ENCODE measurements at regions not wholly inside any gene's neighbourhood (a gene's known extent, or its start where the extent isn't known, plus 50 kb on each side); places are given as distances from the start of the nearest gene placed in this dataset.

DNA sequence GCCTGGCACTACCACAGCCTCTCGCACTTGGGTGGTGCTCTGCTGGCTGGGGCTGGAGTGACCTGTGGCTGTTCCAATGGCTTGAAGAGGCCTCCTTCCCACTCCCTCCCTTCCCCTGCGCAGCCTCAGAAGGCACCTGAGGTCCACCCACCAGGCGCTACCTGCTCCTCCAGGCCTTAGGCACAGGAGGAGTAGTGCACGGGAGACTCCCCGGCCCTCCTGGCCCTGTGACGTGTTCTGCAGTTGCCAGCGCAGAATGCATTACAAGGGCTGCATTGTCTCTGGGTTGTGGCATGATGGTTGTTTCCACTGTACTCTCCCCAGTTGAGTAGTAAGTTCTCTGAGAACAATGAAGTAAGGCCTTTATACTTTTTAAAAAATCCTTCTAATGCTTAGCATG, 128.6 kb downstream of the TEX29 start:
- Histone ChIP-seq H3K4me3 (ENCODE audit: insufficient read depth, low read length) (no peak overlapping the region), H3K4me2 (ENCODE audit: insufficient read depth, low read length) (no peak overlapping the region), H2AFZ (ENCODE audit: low read length) (no peak overlapping the region), H4K20me1 (ENCODE audit: insufficient read depth, low read length) (no peaks in the 10 kb centered on the region), H3K9me3 (ENCODE audit: low read depth, low read length) (no peaks in the 10 kb centered on the region), H3K27ac (ENCODE audit: low read depth, low read length) (no peak overlapping the region), H3K27me3 (ENCODE audit: insufficient read depth, low read length) (no peaks in the 10 kb centered on the region), H3K79me2 (ENCODE audit: insufficient read depth, low read length) (no peaks in the 10 kb centered on the region), H3K4me1 (ENCODE audit: insufficient read depth, low read length) (no peaks in the 10 kb centered on the region), H3K36me3 (ENCODE audit: insufficient read depth, low read length) (no peaks in the 10 kb centered on the region)
- no peak for DNase-seq (ENCODE audit: insufficient read length, low spot score, missing footprints)
- TF ChIP-seq, protein P1, sequence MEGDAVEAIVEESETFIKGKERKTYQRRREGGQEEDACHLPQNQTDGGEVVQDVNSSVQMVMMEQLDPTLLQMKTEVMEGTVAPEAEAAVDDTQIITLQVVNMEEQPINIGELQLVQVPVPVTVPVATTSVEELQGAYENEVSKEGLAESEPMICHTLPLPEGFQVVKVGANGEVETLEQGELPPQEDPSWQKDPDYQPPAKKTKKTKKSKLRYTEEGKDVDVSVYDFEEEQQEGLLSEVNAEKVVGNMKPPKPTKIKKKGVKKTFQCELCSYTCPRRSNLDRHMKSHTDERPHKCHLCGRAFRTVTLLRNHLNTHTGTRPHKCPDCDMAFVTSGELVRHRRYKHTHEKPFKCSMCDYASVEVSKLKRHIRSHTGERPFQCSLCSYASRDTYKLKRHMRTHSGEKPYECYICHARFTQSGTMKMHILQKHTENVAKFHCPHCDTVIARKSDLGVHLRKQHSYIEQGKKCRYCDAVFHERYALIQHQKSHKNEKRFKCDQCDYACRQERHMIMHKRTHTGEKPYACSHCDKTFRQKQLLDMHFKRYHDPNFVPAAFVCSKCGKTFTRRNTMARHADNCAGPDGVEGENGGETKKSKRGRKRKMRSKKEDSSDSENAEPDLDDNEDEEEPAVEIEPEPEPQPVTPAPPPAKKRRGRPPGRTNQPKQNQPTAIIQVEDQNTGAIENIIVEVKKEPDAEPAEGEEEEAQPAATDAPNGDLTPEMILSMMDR (IDR thresholded peaks at IDR 0.05; ENCODE audit: extremely low read depth, low read depth, low read length) = no peak

DNA sequence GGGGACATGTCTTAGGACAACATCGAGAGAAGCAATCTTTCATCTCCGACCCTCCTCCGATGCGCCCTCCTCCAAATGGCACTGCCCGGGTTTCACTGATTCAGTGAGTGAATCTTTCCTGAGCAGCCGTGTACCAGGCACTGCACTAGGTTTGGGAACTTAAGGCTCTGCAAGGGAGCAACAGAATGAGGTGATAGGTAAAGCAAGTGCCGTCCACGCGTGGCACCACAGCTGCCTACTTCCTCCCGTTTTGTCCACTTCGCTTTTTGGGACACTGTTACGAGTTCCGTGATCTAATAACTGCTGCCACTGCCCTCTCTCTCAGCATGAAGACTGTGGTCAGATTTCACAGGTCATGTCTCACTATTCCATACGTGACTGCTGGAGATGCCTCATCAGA, 131.0 kb downstream of the TEX29 start:
- DNase-seq (ENCODE audit: insufficient read length, low spot score, missing footprints) = no peak
- no peak overlapping the region for H3K27ac ChIP-seq (ENCODE audit: low read depth, low read length)
- H3K36me3 ChIP-seq (ENCODE audit: insufficient read depth, low read length) = no peaks in the 10 kb centered on the region
- no peaks in the 10 kb centered on the region for H3K79me2 ChIP-seq (ENCODE audit: insufficient read depth, low read length)
- H3K4me2 ChIP-seq (ENCODE audit: insufficient read depth, low read length) = no peak overlapping the region
- no peaks in the 10 kb centered on the region for H3K27me3 ChIP-seq (ENCODE audit: insufficient read depth, low read length)
- H3K9me3 ChIP-seq (ENCODE audit: low read depth, low read length) = no peaks in the 10 kb centered on the region
- TF ChIP-seq, protein P1 (IDR thresholded peaks at IDR 0.05; ENCODE audit: extremely low read depth, low read depth, low read length) = no peak
- no peak overlapping the region for H3K4me3 ChIP-seq (ENCODE audit: insufficient read depth, low read length)
- no peaks in the 10 kb centered on the region for H3K4me1 ChIP-seq (ENCODE audit: insufficient read depth, low read length)
- H4K20me1 ChIP-seq (ENCODE audit: insufficient read depth, low read length) = no peaks in the 10 kb centered on the region
- H2AFZ ChIP-seq (ENCODE audit: low read length) = no peak overlapping the region

DNA sequence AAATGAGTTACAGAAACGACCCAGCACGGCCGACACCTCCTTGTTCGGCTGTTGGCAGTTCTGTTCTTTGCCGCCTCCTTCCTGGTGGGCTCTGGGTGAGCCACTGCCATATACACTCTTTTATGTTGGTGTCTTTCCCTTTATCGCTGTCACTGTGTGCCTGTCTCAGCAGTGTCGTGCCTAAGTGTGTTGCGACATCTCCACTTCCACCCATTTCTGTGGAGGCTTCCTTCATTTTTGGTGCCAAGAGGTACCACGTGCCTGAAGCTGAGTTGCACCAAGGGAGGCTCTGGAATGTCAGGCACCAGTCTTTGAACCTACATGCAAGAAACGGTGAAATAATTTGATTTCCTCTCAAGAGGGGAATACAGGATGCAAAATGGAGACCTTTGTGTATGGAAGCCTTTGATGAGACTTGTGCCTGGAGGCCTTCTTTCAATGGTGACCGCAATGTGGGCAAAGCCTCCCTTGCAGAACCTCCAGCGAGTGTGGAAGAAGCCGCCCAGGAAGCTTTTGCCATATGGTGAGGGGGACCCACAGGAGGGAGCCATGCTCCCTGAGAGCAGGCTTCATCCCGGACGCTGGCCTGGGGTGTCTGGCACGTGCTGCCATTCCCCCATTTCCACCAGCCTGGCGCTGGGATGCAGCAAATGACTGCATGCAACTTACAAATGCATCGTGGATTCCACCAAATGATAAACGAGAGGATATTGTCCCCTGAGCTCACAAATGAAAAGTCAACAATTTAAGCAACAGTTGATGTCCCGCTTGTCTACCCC, 136.2 kb downstream of the TEX29 start:
- no peaks in the 10 kb centered on the region for H3K79me2 ChIP-seq (ENCODE audit: insufficient read depth, low read length)

DNA sequence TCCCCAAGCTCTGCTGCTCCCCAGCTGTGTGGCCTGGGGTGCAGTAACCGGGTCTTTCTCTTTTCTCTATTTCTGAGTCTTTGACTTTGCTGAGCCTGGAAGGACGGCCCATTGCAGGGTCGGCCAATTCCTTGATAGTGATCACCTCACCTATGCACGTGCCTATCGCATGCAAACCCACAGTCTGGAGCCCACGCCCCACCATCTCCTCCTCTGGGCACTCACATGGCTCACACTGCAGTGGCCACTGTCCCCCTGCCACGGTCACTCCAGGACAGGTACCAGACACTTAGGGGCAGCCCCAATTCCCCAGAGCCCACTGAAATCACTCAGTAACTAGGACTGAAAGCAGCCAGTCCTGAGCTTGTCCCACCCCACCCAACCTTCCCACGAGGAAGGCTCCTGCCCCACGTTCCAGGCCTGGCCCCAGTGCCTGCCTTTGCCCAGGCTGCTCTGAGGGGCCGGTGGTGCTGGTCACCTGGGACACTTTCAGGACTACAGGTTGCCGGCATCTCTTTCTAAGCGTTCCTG, 137.6 kb downstream of the TEX29 start:
- no peak for DNase-seq (ENCODE audit: insufficient read length, low spot score, missing footprints)
- no peak overlapping the region for H3K27ac ChIP-seq (ENCODE audit: low read depth, low read length)
- H3K4me3 ChIP-seq (ENCODE audit: insufficient read depth, low read length) = no peak overlapping the region
- H3K79me2 ChIP-seq (ENCODE audit: insufficient read depth, low read length) = no peaks in the 10 kb centered on the region
- no peak overlapping the region for H3K4me2 ChIP-seq (ENCODE audit: insufficient read depth, low read length)
- H3K27me3 ChIP-seq (ENCODE audit: insufficient read depth, low read length) = no peaks in the 10 kb centered on the region
- TF ChIP-seq, protein P1 (IDR thresholded peaks at IDR 0.05; ENCODE audit: extremely low read depth, low read depth, low read length) = no peak
- H3K9me3 ChIP-seq (ENCODE audit: low read depth, low read length) = no peaks in the 10 kb centered on the region
- no peak overlapping the region for H2AFZ ChIP-seq (ENCODE audit: low read length)
- H4K20me1 ChIP-seq (ENCODE audit: insufficient read depth, low read length) = no peaks in the 10 kb centered on the region
- no peaks in the 10 kb centered on the region for H3K4me1 ChIP-seq (ENCODE audit: insufficient read depth, low read length)
- no peaks in the 10 kb centered on the region for H3K36me3 ChIP-seq (ENCODE audit: insufficient read depth, low read length)

More for the DNA sequence above, 136.2 kb downstream of the TEX29 start:
- Histone ChIP-seq H2AFZ (ENCODE audit: low read length) (no peak overlapping the region), H3K27ac (ENCODE audit: low read depth, low read length) (no peak overlapping the region), H3K9me3 (ENCODE audit: low read depth, low read length) (no peaks in the 10 kb centered on the region), H4K20me1 (ENCODE audit: insufficient read depth, low read length) (no peaks in the 10 kb centered on the region), H3K4me1 (ENCODE audit: insufficient read depth, low read length) (no peaks in the 10 kb centered on the region), H3K4me3 (ENCODE audit: insufficient read depth, low read length) (no peak overlapping the region), H3K36me3 (ENCODE audit: insufficient read depth, low read length) (no peaks in the 10 kb centered on the region), H3K27me3 (ENCODE audit: insufficient read depth, low read length) (no peaks in the 10 kb centered on the region), H3K4me2 (ENCODE audit: insufficient read depth, low read length) (no peak overlapping the region)
- no peak for DNase-seq (ENCODE audit: insufficient read length, low spot score, missing footprints)
- TF ChIP-seq, protein P1 (IDR thresholded peaks at IDR 0.05; ENCODE audit: extremely low read depth, low read depth, low read length) = no peak
